Central memory CD8-positive, alpha-beta T cell (primary cell): ENCODE measurements at regions not wholly inside any gene's neighbourhood (a gene's known extent, or its start where the extent isn't known, plus 50 kb on each side); places are given as distances from the start of the nearest gene placed in this dataset.

Source experiments
- ATAC-seq: fragments of 150-1000 bp; cut with Tn5 transposase; replicated peaks from 2 replicates; pipeline ENCODE4 v1.10.0; 2022; ENCODE audit warnings: mild to moderate bottlenecking, moderate FRiP score, moderate number of reproducible peaks; ENCODE audit not compliant: poor library complexity, severe bottlenecking; ENCODE audit errors: extremely low read depth
- DNase-seq, 2 donors: peaks; one replicate each; pipeline ENCODE4 v3.0.0; 2021; ENCODE audit warnings: low spot score in 2 of 2
- H3K27ac Mint-ChIP-seq: one replicate; pipeline ENCODE4 v1.8.0; 2022; ENCODE audit warnings: low read depth, mild to moderate bottlenecking, moderate library complexity, mixed read lengths
- H3K27me3 Mint-ChIP-seq: one replicate; pipeline ENCODE4 v1.8.0; 2022; ENCODE audit warnings: mixed read lengths
- H3K36me3 Mint-ChIP-seq: one replicate; pipeline ENCODE4 v1.8.0; 2022; ENCODE audit warnings: mild to moderate bottlenecking, moderate library complexity, mixed read lengths; ENCODE audit not compliant: insufficient read depth
- H3K4me1 Mint-ChIP-seq: one replicate; pipeline ENCODE4 v1.8.0; 2022; ENCODE audit warnings: mixed read lengths
- H3K4me3 Mint-ChIP-seq: one replicate; pipeline ENCODE4 v1.8.0; 2022; ENCODE audit warnings: mild to moderate bottlenecking, moderate library complexity, mixed read lengths
- H3K9me3 Mint-ChIP-seq: one replicate; pipeline ENCODE4 v1.8.0; 2022; ENCODE audit warnings: mixed read lengths

GRCh38 chr11:37072538-37073055 is 474.6 kb upstream of the RAG2 start:
- Mint-ChIP-seq H3K27me3 (no peaks in the 10 kb centered on the region), H3K4me1 (no peaks in the 10 kb centered on the region), H3K27ac (no peak overlapping the region), H3K4me3 (no peak overlapping the region), H3K9me3 (peaks cover 12% of the 10 kb centered on the region), H3K36me3 (no peaks in the 10 kb centered on the region)
- DNase-seq (no peak), ATAC-seq (no peak)

- H3K27ac Mint-ChIP-seq: no peak overlapping the region
- DNase-seq (no peak), ATAC-seq (no peak)
- no peaks in the 10 kb centered on the region for H3K4me1 Mint-ChIP-seq
- H3K4me3 Mint-ChIP-seq: no peak overlapping the region
- no peaks in the 10 kb centered on the region for H3K36me3 Mint-ChIP-seq
- no peaks in the 10 kb centered on the region for H3K27me3 Mint-ChIP-seq
- peaks cover 10% of the 10 kb centered on the region for H3K9me3 Mint-ChIP-seq
Measured at GRCh38 chr11:37050311-37050710, 452.3 kb upstream of the RAG2 start.

DNA sequence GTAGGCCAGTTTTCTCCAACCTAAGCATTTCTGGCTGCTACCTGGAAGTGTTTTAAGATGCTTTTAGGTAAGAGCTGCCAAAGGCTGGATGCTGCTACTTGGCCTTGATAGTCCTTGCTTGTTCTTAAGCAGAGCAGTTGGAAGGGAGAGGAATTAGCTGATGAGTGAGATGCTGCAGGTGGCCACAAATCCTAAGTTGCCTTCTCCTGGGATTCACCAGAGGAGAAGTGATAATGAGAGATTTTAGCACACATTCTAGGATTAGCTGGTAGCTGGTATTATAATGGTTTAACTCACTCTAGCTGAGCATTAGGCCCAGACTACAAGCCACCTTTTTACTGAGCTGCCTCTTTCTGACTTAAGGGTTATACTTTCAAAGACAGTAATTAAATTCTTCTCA is 442.9 kb upstream of the RAG2 start:
- Mint-ChIP-seq H3K36me3 (no peaks in the 10 kb centered on the region), H3K4me1 (no peaks in the 10 kb centered on the region), H3K9me3 (peaks cover 18% of the 10 kb centered on the region), H3K27me3 (no peaks in the 10 kb centered on the region), H3K27ac (no peak overlapping the region), H3K4me3 (no peak overlapping the region)
- DNase-seq (no peak), ATAC-seq (no peak)

GRCh38 chr11:37038911-37039310 is 440.9 kb upstream of the RAG2 start:
- H3K27me3 Mint-ChIP-seq: no peaks in the 10 kb centered on the region
- ATAC-seq: no peak
- H3K4me1 Mint-ChIP-seq: no peaks in the 10 kb centered on the region
- H3K9me3 Mint-ChIP-seq: peaks cover 18% of the 10 kb centered on the region
- H3K27ac Mint-ChIP-seq: no peak overlapping the region
- no peaks in the 10 kb centered on the region for H3K36me3 Mint-ChIP-seq
- DNase-seq: no peak
- H3K4me3 Mint-ChIP-seq: no peak overlapping the region

- Mint-ChIP-seq H3K27me3 (no peaks in the 10 kb centered on the region), H3K4me1 (no peaks in the 10 kb centered on the region), H3K27ac (no peak overlapping the region), H3K4me3 (no peak overlapping the region), H3K36me3 (no peaks in the 10 kb centered on the region), H3K9me3 (peaks cover 2% of the 10 kb centered on the region)
- ATAC-seq (no peak), DNase-seq (no peak)
Measured at GRCh38 chr11:37026741-37027140, 428.7 kb upstream of the RAG2 start.

GRCh38 chr11:37026326-37026725 is 428.3 kb upstream of the RAG2 start:
- no peak overlapping the region for H3K4me3 Mint-ChIP-seq
- no peaks in the 10 kb centered on the region for H3K27me3 Mint-ChIP-seq

GRCh38 chr11:37006563-37006962 is 408.5 kb upstream of the RAG2 start:
- Mint-ChIP-seq H3K4me1 (no peaks in the 10 kb centered on the region), H3K36me3 (no peaks in the 10 kb centered on the region), H3K4me3 (no peak overlapping the region), H3K27ac (no peak overlapping the region), H3K9me3 (no peaks in the 10 kb centered on the region), H3K27me3 (no peaks in the 10 kb centered on the region)
- ATAC-seq (no peak), DNase-seq (no peak)

More at GRCh38 chr11:37026326-37026725, 428.3 kb upstream of the RAG2 start:
- no peak overlapping the region for H3K27ac Mint-ChIP-seq
- no peaks in the 10 kb centered on the region for H3K9me3 Mint-ChIP-seq
- ATAC-seq (no peak), DNase-seq (no peak)
- no peaks in the 10 kb centered on the region for H3K4me1 Mint-ChIP-seq
- no peaks in the 10 kb centered on the region for H3K36me3 Mint-ChIP-seq

DNA sequence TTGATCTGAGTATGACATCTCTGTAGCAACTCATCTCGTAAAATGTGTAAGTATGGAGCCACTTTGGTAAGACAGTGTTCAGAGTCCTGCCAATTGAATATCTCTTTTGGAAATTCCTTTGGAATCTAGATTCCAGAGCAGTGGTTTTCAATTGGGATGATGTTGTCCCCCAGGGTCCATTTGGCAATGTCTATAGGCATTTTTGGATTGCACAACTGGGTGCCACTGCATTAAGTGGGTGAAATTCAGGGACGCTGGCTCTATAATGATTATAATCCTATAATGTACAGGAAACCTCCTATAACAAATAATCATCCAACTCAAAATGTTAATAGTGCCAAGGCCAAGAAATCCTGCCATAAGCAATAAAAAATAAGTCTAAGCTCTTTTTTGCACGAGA is 404.8 kb upstream of the RAG2 start:
- no peaks in the 10 kb centered on the region for H3K27me3 Mint-ChIP-seq
- DNase-seq (no peak), ATAC-seq (no peak)
- H3K27ac Mint-ChIP-seq: no peak overlapping the region
- no peak overlapping the region for H3K4me3 Mint-ChIP-seq
- H3K4me1 Mint-ChIP-seq: no peaks in the 10 kb centered on the region
- H3K9me3 Mint-ChIP-seq: no peaks in the 10 kb centered on the region
- H3K36me3 Mint-ChIP-seq: no peaks in the 10 kb centered on the region

GRCh38 chr11:36997656-36998055 is 399.6 kb upstream of the RAG2 start:
- ATAC-seq: no peak
- Mint-ChIP-seq H3K27ac (no peak overlapping the region), H3K9me3 (peaks cover 7% of the 10 kb centered on the region), H3K4me3 (no peak overlapping the region), H3K27me3 (no peaks in the 10 kb centered on the region), H3K36me3 (no peaks in the 10 kb centered on the region), H3K4me1 (no peaks in the 10 kb centered on the region)
- DNase-seq: no peak

DNA sequence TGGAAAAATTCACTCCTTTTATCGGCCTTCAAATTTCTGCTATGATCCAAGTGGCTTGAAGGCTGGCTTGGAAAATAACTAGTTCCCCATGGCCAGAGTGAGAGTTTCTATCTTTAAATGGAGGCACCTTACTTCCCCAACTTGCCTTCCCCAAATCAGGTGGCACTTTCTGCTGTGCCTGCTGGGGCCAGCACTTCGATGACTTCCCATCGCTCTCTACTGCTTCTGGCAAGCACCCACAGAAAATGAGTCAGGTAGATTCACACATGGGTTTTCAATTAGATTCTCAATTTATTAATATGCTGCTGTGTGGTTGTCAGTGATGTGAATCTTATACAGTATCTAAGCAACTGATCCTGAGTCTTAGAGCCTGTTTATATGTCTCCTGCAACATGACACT is 398.8 kb upstream of the RAG2 start:
- no peaks in the 10 kb centered on the region for H3K27me3 Mint-ChIP-seq
- DNase-seq (no peak), ATAC-seq (no peak)
- H3K4me3 Mint-ChIP-seq: no peak overlapping the region
- no peaks in the 10 kb centered on the region for H3K4me1 Mint-ChIP-seq
- no peaks in the 10 kb centered on the region for H3K36me3 Mint-ChIP-seq
- H3K9me3 Mint-ChIP-seq: peaks cover 7% of the 10 kb centered on the region
- no peak overlapping the region for H3K27ac Mint-ChIP-seq

DNA sequence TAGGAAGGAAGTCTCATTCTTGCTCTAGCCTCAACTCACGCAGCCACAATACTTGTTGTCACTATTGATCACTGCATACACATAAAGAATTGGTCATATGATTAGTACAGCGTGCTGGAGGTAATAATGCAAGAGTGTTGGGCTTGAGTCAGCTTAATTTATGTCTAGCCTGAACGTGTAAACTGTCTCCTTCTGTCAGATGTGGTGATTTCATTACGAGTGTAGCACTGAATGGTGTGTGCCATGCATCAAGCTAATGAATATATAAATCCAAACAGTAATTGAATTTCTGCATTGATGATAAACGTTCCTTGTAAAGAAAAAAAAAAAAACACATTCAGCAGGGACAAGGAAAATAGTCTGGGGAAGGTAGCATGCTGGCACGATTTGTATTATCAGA is 396.2 kb upstream of the RAG2 start:
- no peak for DNase-seq
- H3K27ac Mint-ChIP-seq: no peak overlapping the region
- no peaks in the 10 kb centered on the region for H3K36me3 Mint-ChIP-seq
- no peaks in the 10 kb centered on the region for H3K27me3 Mint-ChIP-seq
- ATAC-seq: no peak
- H3K9me3 Mint-ChIP-seq: peaks cover 7% of the 10 kb centered on the region
- H3K4me1 Mint-ChIP-seq: no peaks in the 10 kb centered on the region
- H3K4me3 Mint-ChIP-seq: no peak overlapping the region

- Mint-ChIP-seq H3K4me3 (no peak overlapping the region), H3K27ac (no peak overlapping the region), H3K36me3 (no peaks in the 10 kb centered on the region), H3K27me3 (no peaks in the 10 kb centered on the region), H3K4me1 (no peaks in the 10 kb centered on the region), H3K9me3 (peaks cover 15% of the 10 kb centered on the region)
- DNase-seq: no peak
- no peak for ATAC-seq
Measured at GRCh38 chr11:36988556-36988955, 390.5 kb upstream of the RAG2 start.

DNA sequence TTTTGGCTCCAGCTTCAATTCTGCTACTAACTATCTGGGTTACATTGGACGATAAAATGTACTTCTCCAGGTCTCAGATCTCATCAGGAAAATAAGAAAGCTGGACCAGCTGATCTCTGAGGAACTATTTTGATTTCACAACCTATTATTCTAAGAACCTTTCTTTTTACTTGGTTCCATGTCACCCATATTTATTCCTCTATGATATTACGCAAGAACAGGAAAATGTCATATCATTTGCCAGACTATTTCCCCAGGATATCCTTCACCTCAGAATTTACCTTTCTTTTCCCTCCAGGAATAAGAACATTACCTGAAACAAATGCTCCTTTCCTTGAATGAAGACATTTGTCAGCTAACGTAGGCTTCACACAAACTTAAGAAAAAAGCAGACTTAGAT is 387.5 kb upstream of the RAG2 start:
- Mint-ChIP-seq H3K4me1 (no peaks in the 10 kb centered on the region), H3K36me3 (no peaks in the 10 kb centered on the region), H3K9me3 (peaks cover 10% of the 10 kb centered on the region), H3K27ac (no peak overlapping the region), H3K4me3 (no peak overlapping the region), H3K27me3 (no peaks in the 10 kb centered on the region)
- ATAC-seq (no peak), DNase-seq (no peak)

DNA sequence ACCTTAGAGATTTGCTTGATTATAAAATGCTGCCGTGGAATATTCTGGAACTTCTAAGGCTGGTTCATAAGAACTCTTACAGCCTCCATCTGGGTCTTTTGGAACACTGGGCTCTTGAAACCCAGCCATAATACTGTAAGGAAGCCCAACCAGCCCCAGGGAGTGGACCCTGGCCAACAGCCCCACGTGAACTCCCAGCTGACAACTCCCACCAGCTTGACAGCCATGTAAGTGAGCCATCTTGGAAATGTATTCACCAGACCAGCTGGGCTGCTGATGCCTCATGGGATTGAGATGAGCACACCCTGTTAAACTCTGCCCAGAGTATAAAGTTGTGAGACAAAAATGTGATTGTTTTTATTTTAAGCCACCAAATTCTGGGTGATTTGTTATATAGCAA is 378.7 kb upstream of the RAG2 start:
- H3K36me3 Mint-ChIP-seq: no peaks in the 10 kb centered on the region
- peaks cover 17% of the 10 kb centered on the region for H3K9me3 Mint-ChIP-seq
- no peak overlapping the region for H3K4me3 Mint-ChIP-seq
- DNase-seq: no peak
- no peak overlapping the region for H3K27ac Mint-ChIP-seq
- no peak for ATAC-seq
- no peaks in the 10 kb centered on the region for H3K4me1 Mint-ChIP-seq
- H3K27me3 Mint-ChIP-seq: no peaks in the 10 kb centered on the region
